Limb (tissue), 2 donors: ENCODE measurements at regions not wholly inside any gene's neighbourhood (a gene's known extent, or its start where the extent isn't known, plus 50 kb on each side); places are given as distances from the start of the nearest gene placed in this dataset.

Source experiments
- DNase-seq, 2 donors: peaks; one replicate each; pipeline ENCODE4 v3.0.0-alpha.2; 2016; ENCODE audit errors: extremely low spot score in 2 of 2

DNA sequence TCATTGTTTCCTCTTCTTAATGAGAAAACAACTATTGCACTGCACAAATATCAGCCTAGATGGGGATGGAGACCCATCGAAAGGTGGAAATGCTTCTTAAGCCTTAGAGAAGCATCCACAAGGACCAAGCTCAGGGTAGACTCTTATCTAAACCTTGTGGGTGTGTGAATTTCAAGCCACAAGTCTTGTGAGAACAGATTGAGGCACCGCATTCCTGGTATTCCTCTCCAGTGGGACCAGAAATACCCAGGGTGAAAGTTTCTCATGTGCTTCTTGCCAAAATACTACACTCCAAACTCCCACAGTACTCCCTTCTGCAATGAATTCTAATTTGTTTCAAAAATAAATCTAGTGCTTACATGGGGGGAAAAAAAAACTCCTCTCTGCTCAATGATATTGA lies 375.6 kb downstream of the PDGFC start:
- DNase-seq: no peak

DNA sequence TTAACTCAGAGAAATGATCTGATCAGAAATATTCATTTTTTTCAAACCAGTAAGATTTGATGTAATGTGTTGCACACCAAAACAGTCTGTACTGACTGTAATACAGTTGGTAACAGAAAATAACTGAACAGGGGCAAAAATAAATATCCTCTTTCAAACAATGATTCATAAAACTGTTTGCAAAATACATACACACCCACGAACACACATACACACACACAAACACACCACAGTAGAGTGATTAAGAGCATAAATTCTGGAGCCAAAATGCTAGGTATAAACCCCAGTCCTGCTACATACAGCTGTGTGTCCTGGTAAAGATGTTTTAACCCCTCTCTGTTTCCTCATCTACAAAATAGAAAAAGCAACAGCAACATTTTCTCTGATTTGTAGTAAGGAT lies 376.6 kb downstream of the PDGFC start:
- DNase-seq: no peak

DNA sequence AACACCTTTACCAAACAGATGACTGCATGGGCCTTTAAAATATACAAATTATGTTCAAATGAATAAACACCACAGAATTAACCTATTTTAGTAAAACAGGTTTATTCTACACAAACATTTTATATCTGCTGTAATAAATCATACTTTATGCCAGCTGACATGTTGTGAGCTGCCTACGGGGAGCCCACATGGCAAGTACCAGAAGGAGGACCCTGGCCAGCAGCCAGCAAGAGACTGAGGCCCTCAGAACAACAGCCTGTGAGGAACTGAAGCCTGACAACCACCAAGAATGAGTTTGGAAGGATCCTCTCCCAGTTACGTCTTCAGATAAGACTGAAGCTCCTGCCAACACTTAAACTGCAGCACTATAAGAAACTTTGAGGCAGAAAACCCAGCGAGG lies 377.0 kb downstream of the PDGFC start:
- DNase-seq: peak in 1 of 2 donors; percentile 53

DNA sequence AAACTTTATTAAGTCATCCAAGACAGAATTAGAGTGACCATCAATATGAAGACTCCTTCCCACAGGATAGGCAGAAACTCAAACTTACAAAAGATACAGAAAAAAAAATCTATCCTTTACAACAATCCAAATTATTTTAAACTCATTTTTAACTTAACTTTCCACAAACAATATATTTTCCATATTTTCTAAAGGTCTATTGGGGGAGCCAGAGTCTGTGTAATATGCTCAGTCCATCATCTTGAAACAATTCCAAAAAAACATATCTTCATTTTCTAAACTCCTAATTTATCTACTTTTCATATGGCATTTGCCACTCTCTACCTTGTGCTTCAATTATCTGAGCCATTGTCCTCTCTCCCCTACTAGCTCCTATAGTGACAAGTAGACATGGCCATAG lies 378.1 kb downstream of the PDGFC start:
- DNase-seq: no peak

DNA sequence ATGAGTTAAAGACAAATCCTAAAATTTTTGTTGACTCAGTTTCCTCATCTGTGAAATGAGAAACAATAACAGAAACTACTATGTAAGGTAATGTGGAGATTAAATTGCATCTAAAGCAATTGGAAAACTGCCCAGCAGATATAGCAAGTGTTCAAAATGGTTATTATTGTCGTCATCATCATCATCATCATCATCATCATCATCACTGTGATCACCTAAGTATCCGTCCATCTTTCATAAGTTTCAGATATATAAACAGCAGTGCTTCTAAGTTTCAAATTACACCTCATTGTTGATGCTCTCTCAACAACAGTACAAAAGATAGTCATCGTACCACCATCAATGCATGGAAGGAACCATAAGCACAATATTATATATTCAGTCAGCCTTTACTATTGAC lies 379.9 kb downstream of the PDGFC start:
- no peak for DNase-seq

DNA sequence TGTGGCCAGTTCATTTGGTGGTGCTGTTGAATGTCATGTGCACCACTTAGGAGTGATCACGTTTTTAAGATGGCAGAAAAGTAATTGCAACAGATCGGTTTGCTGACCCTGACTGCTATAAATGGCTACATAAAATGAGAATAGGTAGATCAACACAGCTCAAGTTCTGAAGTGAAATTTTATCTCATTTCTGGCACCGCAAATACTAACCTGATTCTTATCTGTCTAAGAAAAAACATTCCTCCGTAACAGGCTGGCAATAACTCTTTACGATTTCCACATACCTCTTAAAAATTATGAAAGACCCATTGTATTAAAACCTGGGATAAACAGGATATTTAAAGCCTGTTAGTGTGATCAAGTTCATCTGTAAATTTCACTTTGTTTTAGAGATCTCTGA lies 387.5 kb downstream of the PDGFC start:
- DNase-seq: no peak

DNA sequence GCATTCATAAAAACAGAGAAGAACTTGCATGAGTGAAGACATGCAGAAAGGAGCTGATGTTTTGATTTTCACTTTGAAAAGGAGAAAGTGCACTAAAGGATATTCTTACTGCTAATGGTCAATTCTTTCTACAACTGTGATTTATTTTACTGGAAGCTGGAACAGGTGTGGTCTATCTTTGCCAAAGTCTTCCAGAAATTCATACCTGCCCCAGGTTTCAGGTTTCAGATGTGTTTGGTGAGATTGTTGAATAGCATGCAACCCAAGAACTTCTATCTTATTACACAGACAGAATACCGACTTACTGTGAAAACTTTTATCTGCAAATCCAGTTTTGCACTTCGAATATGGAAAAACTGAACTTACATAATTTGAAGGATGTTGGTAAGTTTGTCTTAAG lies 388.3 kb downstream of the PDGFC start:
- no peak for DNase-seq

DNA sequence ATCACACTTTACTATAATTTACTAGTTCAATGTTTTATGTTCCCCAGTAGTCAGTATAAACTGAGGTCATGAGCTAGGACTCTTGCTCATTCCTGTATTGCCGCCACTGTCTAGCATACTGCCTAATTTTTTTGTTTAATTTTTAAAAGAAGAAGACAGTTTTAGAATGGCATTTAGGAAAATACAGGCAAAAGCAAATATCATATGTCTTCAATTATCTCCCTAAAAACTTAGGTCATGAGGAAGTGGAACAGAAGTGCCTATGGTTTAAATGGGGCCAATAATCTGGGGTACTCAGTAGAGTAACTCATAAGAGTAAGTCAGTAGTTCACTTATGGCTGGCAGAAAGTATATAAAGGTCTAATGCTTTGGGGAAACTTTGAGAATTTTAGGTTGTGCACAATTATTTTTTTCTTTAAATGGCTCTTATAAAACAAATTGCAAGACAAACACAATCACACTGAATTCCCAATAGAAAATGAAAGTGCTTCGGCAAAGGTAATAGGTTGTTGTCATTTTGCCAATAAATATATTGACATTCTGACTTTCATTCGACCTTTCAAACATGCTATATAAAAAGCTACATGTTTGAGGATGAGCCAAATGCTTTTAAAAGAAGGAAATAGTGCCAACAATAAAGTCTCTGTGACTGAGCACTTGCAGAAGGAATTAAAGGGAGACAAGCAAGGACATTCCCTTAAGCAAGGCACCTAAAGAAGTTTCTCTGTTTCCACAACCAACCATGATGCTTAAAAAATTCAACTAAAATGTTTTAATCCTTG lies 390.1 kb downstream of the PDGFC start:
- no peak for DNase-seq

DNA sequence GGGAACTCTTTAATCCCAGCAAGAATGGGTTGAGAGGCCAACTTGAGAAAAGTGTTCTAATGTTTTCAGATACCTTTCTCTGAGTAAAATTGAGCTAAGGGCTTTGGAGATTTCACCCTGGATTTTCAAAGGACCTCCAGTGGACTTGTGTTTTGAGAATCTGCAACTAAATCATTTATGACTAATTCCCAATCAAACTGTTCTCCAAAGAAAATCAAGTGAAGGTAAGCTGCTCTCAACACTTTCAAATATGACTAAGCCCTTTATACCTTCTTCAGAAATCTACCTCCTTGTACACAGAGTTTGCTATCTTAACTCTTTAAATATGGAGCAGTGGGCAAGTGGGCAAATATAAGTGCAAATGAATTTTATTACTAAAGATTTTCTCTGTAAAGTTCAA lies 392.9 kb downstream of the PDGFC start:
- no peak for DNase-seq

DNA sequence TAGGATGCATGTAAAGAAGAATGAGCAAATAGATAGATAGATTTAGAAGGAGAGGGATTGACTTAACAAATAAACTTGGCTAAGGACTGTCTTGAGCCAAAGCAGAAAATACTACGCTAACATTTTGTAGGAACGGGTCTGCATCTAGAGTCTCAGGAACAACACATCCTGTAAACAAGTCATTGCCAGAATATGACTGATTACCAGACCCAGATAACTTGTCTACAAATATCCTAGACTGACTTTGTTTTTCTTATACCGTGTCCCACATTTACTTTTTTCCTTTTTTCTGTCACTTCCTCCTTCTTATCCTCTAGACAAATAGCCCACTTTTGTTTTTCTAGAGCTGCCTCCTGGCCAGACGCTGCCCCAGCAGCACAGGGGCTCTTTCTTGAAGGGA lies 393.6 kb downstream of the PDGFC start:
- no peak for DNase-seq

DNA sequence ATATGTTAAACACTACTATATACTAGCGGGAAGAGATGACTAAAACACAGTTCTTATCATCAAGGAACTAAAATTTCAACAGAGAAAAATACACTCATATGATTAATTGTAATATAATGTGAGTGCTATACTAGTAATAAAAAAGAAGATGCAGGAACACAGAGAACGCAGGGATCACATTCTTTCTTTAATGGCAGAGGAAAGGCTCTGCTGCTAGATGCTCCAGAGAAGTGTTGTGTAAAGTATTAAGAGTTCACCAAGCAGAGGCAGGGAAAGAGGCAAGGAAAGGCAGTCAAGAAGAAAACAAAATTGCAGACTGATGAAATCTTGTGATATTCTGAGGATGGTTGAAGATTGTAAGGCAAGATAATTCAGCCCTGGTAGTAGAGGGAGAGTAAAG lies 394.7 kb downstream of the PDGFC start:
- DNase-seq: no peak

DNA sequence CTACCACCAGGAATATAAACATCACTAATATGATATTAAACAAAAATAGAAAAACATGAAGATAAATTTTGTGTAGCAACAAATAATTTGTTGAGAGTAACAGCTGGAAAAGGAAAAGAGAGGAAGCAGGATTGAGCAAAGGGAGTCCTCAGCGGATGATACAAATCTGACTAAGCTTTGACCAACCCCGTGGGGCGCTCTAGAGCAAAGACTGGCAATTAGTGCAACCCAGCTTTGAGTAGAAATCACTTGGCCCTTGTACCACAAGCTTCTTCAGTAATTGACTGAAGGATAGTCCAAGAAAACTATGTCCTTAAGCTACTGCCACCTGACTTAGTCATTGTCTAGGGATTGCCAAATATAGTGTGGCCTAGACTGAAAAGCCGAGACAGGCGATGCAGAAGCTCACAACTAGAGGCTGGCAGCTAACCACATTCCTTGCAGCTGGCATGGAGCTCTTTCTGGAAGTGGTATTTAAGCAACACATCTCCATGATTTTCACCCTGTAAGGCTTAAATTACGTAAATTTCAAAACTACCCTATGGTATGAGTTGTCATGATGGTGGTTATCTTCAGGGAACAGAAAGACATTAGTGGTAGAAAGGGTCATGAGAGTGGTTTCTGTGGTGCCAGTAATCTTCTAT lies 396.0 kb downstream of the PDGFC start:
- no peak for DNase-seq

DNA sequence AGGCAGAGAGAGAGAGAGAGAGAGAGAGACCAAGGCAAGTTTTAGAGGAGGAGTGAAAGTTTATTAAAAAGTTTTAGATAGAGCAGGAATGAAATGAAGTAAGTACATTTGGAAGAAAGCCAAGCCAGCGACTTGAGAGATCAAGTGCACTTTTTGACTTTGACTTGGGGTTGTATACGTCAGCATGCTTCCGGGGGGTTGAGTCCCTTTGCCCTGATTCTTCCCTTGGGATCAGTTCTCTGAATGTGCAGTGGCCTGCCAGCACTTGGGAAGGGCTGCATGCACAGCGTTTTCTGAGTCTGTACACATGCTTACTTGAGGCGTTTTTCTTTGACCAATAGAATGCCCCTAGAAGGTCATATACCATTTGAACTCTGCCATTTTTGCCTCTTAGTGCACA lies 400.5 kb downstream of the PDGFC start:
- DNase-seq: no peak

DNA sequence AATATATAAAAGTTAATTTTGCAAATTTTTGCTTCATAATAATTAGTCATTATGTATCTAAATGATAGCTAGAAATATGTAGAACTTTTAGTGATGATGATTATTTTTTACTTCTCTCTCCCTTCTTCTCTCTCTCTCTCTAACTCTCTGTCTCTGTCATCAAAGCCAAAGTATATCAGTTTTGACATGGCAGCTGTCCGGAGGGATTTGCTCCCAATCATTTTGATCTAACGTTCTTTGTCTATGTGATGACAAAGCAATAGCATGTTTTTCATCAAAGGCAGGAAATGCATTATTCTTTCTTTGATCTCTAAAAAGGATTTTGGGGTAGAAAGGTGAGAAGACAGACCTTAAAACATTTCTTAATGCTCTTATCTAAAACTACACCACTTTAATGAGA lies 402.1 kb downstream of the PDGFC start:
- DNase-seq: no peak

DNA sequence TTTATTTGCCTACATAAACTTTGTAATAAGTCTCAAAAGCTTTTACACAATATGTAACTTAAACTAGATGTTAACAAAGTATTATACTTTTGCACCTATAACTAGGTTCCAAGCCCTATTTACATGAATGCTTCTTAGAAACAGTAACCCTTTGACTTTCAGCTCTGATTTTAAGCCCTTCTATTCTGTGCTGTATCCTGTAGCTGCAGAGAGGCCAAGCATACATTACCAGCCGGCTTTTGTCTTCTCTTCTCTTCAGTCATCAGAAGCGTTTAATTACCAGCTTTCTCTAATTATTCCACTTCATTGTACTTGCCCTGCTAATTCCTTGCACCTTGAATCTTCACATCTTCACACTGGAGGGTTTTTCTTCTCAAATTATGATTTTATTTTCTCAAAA lies 403.1 kb downstream of the PDGFC start:
- DNase-seq: no peak

DNA sequence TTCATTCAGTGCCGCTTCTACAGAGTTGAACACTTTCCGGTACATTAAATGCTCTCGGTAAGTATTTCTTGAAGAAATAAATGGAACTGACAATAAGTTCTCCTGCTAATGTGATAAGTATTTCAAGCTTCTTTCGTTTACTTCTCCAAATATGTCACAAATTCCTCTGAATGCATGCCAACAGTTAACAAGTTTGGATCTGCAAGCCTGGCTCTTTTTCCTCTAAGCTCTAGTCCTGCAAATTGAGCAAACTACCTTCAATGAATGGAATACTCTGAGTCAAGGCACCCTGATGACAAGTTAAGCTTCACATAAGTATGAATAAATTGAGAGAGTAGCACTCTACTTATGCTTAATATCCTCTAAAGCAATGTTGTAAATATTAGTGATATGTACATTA lies 403.6 kb downstream of the PDGFC start:
- DNase-seq: no peak

DNA sequence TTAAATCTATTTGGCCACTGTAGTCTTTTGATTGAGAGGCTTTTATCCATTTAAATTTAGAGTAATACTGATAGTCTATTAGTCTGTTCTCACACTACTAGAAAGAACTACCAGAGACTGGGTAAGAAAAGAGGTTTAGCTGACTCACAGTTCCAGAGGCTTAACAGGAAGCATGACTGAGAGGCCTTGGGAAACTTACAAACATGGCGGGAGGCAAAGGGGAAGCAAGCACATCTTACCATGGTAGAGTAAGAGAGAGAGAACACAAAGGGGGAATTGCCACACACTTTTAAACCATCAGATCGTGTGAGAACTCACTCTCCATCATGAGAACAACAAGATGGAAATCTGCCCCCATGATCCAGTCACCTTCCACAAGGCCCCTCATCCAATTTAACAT lies 410.9 kb downstream of the PDGFC start:
- DNase-seq: no peak

DNA sequence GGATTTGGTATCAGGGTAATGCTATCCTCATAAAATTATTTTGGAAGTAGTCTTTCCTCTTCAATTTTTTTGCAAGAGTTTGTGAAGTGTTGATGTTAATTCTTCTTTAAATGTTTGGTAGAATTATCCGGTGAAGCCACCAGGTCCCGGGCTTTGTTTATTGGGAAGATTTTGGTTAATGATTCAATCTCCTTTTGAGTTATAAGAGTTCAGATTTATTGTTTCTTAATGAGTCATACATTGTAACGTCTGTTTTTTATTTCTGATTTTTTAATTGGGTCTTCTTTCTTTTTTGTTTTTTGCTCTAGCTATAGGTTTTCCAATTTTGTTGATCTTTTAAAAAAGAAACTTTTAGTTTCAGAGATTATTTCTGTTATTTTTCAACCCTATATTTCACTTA lies 412.3 kb downstream of the PDGFC start:
- DNase-seq: no peak

DNA sequence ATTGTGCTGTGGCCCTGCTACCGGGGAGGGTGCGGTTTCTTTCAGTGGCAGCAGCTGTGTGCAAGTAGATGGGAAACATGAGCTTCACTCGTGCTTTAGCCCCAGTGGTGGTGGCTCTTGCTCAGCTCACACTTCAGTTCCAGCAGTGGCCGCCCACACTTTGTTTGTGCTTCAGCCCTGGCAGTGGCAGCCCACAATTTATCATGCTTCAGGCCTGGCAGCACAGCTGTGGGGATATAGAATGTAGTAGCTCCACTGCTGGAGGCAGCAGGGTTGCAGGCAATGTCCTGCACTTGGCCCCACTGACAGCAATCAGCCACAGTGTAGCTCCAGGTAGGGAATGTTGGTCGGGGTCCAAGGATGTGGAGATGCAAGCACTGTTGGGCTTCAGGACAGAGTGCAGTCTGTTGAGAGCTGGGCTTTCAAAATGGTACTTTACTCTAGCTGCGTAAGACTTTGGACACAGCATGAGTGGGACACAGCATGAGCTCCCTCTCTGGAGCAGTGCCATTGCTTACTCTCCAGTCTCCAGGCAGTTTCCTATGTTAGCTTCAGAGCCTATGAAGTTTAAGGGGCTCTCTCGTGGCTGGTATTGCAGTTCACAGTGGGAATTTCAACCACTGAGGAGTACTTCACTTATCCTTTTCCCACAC lies 413.1 kb downstream of the PDGFC start:
- DNase-seq: peak; percentile 20 to 43

DNA sequence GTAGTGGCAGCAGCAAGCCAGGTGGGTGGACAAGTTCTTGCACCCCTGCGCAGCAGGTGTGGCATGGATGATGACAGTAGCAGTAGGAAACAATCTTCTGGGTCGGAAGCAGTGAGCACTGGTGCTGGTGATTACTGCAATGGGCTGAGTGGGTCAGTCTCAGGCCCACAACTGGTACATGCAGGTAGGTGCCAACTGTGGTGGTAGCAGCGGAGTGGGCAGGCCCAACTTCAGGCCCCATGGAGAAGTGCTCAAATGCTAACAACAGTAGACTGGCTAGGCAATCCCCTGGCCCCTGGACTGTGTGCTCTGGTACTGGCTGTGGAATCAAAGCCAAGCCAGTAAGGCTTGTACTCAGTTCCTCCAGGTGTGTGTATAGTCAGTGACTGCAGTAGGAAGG lies 413.7 kb downstream of the PDGFC start:
- no peak for DNase-seq

DNA sequence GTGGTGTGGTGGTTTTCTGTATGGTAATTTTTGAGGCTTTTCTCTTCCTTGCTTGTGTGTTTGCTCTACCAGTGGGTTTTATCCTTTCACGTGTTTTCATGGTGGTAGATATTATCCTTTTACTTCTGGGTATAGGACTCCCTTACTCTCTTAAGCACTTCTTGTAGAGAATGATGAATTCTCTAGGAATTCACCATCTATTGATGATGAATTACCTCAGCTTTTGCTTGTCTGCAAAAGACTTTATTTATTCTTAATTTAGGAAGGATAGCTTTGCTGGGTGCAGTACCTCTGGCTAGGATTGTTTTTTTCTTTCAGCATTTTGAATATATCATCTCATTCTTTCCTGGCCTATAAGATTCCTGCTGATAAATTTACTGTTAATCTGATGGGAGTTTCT lies 415.3 kb downstream of the PDGFC start:
- no peak for DNase-seq

DNA sequence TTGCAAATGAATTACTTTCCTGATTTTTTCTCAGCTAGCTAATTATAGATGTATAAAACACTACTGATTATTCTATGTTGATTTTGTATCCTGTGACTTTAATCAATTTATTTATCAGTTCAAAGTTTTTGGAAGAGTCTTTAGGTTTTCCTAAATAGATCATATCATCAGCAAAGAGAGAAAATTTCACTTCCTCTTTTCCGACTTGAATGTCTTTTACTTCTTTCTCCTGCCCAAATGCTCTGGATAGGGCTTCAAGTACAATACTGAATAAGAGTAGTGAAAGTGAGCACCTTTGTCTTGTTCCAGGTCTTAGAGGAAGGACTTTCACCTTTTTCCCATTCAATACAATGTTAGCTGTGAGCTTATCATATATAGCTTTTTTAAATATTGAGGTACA lies 417.9 kb downstream of the PDGFC start:
- no peak for DNase-seq

DNA sequence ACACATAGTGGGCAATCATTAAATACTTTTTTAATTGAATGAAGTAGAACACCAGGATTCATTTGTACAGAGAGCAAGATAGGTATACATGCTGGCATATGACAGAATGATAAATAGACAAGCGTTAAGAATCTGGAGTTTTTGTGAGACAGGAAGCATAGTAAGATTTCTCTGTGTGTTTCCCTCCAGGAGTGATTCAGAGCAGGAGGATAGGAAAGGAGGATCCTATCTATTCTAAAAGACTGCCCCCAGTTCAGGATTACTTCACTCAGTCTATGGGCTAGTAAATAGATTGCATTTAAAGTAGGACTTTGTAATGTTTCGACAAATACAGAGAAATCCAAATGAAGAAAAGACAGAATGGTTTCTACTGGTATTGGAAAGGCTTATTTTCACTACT lies 423.7 kb downstream of the PDGFC start:
- no peak for DNase-seq
